ENCODE measurements at regions not wholly inside any gene's neighbourhood (a gene's known extent, or its start where the extent isn't known, plus 50 kb on each side); places are given as distances from the start of the nearest gene placed in this dataset.

- no peaks in the 10 kb centered on the region for H3K4me1 Mint-ChIP-seq (ENCODE audit: low read depth, unreplicated experiment)
- no peaks in the 10 kb centered on the region for H3K9me3 ChIP-seq
- no peak for DNase-seq
- H3K4me1 ChIP-seq, result 0 out of 2 replicates have a peak, but pooled peaks cover 5% of the 10 kb centered on the region
- no peaks in the 10 kb centered on the region for H3K27me3 Mint-ChIP-seq (ENCODE audit: insufficient read depth, unreplicated experiment)
- H3K4me3 Mint-ChIP-seq (ENCODE audit: unreplicated experiment), result no peak overlapping the region
- no peak overlapping the region for H3K27ac Mint-ChIP-seq (ENCODE audit: unreplicated experiment)
- H3K36me3 ChIP-seq (ENCODE audit: control insufficient read depth, insufficient read depth, low read length), result no peaks in the 10 kb centered on the region
- intact Hi-C loops (cut with micrococcal nuclease; ENCODE audit: unreplicated experiment), result no loop called here
- no peak overlapping the region for H3K4me3 ChIP-seq (ENCODE audit: low read depth, low read length)
- TF ChIP-seq CTCF (IDR thresholded peaks at IDR 0.05; ENCODE audit: insufficient read depth in 1 of 2, low read depth in 1 of 2, low read length in 1 of 2, severe bottlenecking in 1 of 2, unreplicated experiment in 1 of 2), result no peak
- H3K36me3 Mint-ChIP-seq (ENCODE audit: insufficient read depth, unreplicated experiment), result no peaks in the 10 kb centered on the region
- POLR2A ChIA-PET, result no interaction called here
- no TSS peak for BruUV-seq (replicated peaks)
- CTCF ChIA-PET, result no interaction called here
- H3K27me3 ChIP-seq (replicated peaks; ENCODE audit: control insufficient read depth, insufficient read depth, low read length), result no peaks in the 10 kb centered on the region
- H3K9me3 Mint-ChIP-seq (ENCODE audit: unreplicated experiment), result no peaks in the 10 kb centered on the region
Observed at GRCh38 chr9:118439441-118439840, 735.2 kb downstream of the TLR4 start.

GRCh38 chr9:118444403-118444802 is 740.2 kb downstream of the TLR4 start:
- H3K4me3 Mint-ChIP-seq (ENCODE audit: unreplicated experiment), result no peak overlapping the region
- H3K36me3 ChIP-seq (ENCODE audit: control insufficient read depth, insufficient read depth, low read length), result no peaks in the 10 kb centered on the region
- no peak for DNase-seq
- no peaks in the 10 kb centered on the region for H3K9me3 Mint-ChIP-seq (ENCODE audit: unreplicated experiment)
- H3K27me3 Mint-ChIP-seq (ENCODE audit: insufficient read depth, unreplicated experiment), result no peaks in the 10 kb centered on the region
- H3K4me1 ChIP-seq, result no peaks in the 10 kb centered on the region
- ChIA-PET CTCF (no interaction called here), POLR2A (no interaction called here)
- H3K4me3 ChIP-seq (ENCODE audit: low read depth, low read length), result no peak overlapping the region
- no peak for TF ChIP-seq CTCF (IDR thresholded peaks at IDR 0.05; ENCODE audit: insufficient read depth in 1 of 2, low read depth in 1 of 2, low read length in 1 of 2, severe bottlenecking in 1 of 2, unreplicated experiment in 1 of 2)
- intact Hi-C loops (cut with micrococcal nuclease; ENCODE audit: unreplicated experiment), result no loop called here
- H3K36me3 Mint-ChIP-seq (ENCODE audit: insufficient read depth, unreplicated experiment), result no peaks in the 10 kb centered on the region
- H3K9me3 ChIP-seq, result no peaks in the 10 kb centered on the region
- H3K4me1 Mint-ChIP-seq (ENCODE audit: low read depth, unreplicated experiment), result no peaks in the 10 kb centered on the region
- no peaks in the 10 kb centered on the region for H3K27me3 ChIP-seq (replicated peaks; ENCODE audit: control insufficient read depth, insufficient read depth, low read length)
- BruUV-seq (replicated peaks), result no TSS peak
- H3K27ac Mint-ChIP-seq (ENCODE audit: unreplicated experiment), result no peak overlapping the region

- H3K9me3 Mint-ChIP-seq (ENCODE audit: unreplicated experiment), result no peaks in the 10 kb centered on the region
- Histone ChIP-seq H3K4me1 (no peaks in the 10 kb centered on the region), H3K4me3 (ENCODE audit: low read depth, low read length) (no peak overlapping the region), H3K9me3 (no peaks in the 10 kb centered on the region), H3K27me3 (replicated peaks; ENCODE audit: control insufficient read depth, insufficient read depth, low read length) (no peaks in the 10 kb centered on the region), H3K36me3 (ENCODE audit: control insufficient read depth, insufficient read depth, low read length) (no peaks in the 10 kb centered on the region)
- intact Hi-C loops (cut with micrococcal nuclease; ENCODE audit: unreplicated experiment), result no loop called here
- H3K36me3 Mint-ChIP-seq (ENCODE audit: insufficient read depth, unreplicated experiment), result no peaks in the 10 kb centered on the region
- H3K4me1 Mint-ChIP-seq (ENCODE audit: low read depth, unreplicated experiment), result no peaks in the 10 kb centered on the region
- no peak overlapping the region for H3K27ac Mint-ChIP-seq (ENCODE audit: unreplicated experiment)
- no peak for TF ChIP-seq CTCF (IDR thresholded peaks at IDR 0.05; ENCODE audit: insufficient read depth in 1 of 2, low read depth in 1 of 2, low read length in 1 of 2, severe bottlenecking in 1 of 2, unreplicated experiment in 1 of 2)
- H3K27me3 Mint-ChIP-seq (ENCODE audit: insufficient read depth, unreplicated experiment), result no peaks in the 10 kb centered on the region
- no peak overlapping the region for H3K4me3 Mint-ChIP-seq (ENCODE audit: unreplicated experiment)
- POLR2A ChIA-PET, result no interaction called here
- no peak for DNase-seq
- CTCF ChIA-PET, result interaction anchor here (0.6 kb wide), 1 partner anchor 285 kb away, joined by 3 read pairs; no protein-coding TSS in a partner anchor
- BruUV-seq (replicated peaks), result no TSS peak
Observed at GRCh38 chr9:118446943-118447639, 742.9 kb downstream of the TLR4 start.

All from Caco-2 (cell line).